Fibroblast of upper back skin (primary cell): ENCODE measurements at regions not wholly inside any gene's neighbourhood (a gene's known extent, or its start where the extent isn't known, plus 50 kb on each side); places are given as distances from the start of the nearest gene placed in this dataset.
"Not testable (repeated sequence)": the region's sequence is repeated elsewhere in the genome, so short reads cannot be mapped to it uniquely, and the experiment has no call there.

Experiments used
- DNase-seq: peaks from one replicate; pipeline ENCODE4 v3.0.0-alpha.2; 2013

- no peak for DNase-seq
These were observed 342.6 kb downstream of the DMAC1 start for GRCh38 chr9:7456793-7457530.

- no peak for DNase-seq
These were observed 343.2 kb downstream of the DMAC1 start for GRCh38 chr9:7456377-7456776.

GRCh38 chr9:7454624-7455023, 345.0 kb downstream of the DMAC1 start:
- no peak for DNase-seq

- DNase-seq, result peak; percentile 66
These were observed 347.2 kb downstream of the DMAC1 start for GRCh38 chr9:7452378-7452777.

- no peak for DNase-seq
These were observed 348.5 kb downstream of the DMAC1 start for GRCh38 chr9:7451062-7451461.

- DNase-seq, result peak; percentile 37
These were observed 356.0 kb downstream of the DMAC1 start for GRCh38 chr9:7443541-7443940.

- DNase-seq, result peak; percentile 68
These were observed 360.1 kb downstream of the DMAC1 start for GRCh38 chr9:7439355-7439995.

GRCh38 chr9:7436754-7437153, 362.8 kb downstream of the DMAC1 start:
- no peak for DNase-seq

- DNase-seq, result no peak
These were observed 365.9 kb downstream of the DMAC1 start for GRCh38 chr9:7433508-7434292.

GRCh38 chr9:7432989-7433388, 366.6 kb downstream of the DMAC1 start:
- no peak for DNase-seq

- DNase-seq, result not testable (repeated sequence)
These were observed 382.2 kb downstream of the DMAC1 start for GRCh38 chr9:7417397-7417796.

- DNase-seq, result no peak
These were observed 383.7 kb downstream of the DMAC1 start for GRCh38 chr9:7415836-7416235.

- no peak for DNase-seq
These were observed 390.7 kb downstream of the DMAC1 start for GRCh38 chr9:7408845-7409244.

GRCh38 chr9:7407246-7407645, 392.3 kb downstream of the DMAC1 start:
- no peak for DNase-seq

GRCh38 chr9:7405924-7406604, 393.5 kb downstream of the DMAC1 start:
- no peak for DNase-seq

GRCh38 chr9:7403839-7404487, 395.6 kb downstream of the DMAC1 start:
- DNase-seq, result peak; percentile 7

GRCh38 chr9:7403028-7403389, 396.6 kb downstream of the DMAC1 start:
- no peak for DNase-seq

GRCh38 chr9:7402334-7403027, 397.1 kb downstream of the DMAC1 start:
- DNase-seq, result peak; percentile 37

GRCh38 chr9:7401116-7401515, 398.5 kb downstream of the DMAC1 start:
- DNase-seq, result no peak

- DNase-seq, result no peak
These were observed 405.4 kb downstream of the DMAC1 start for GRCh38 chr9:7394002-7394774.

GRCh38 chr9:7392148-7392547, 407.4 kb downstream of the DMAC1 start:
- DNase-seq, result no peak
